ENCODE measurements at regions not wholly inside any gene's neighbourhood (a gene's known extent, or its start where the extent isn't known, plus 50 kb on each side); places are given as distances from the start of the nearest gene placed in this dataset.

- Histone ChIP-seq H3K4me1 (replicated peaks) (no peaks in the 10 kb centered on the region), H3K36me3 (no peaks in the 10 kb centered on the region), H3K4me3 (no peak overlapping the region), H3K27me3 (replicated peaks) (no peaks in the 10 kb centered on the region), H3K27ac (no peak overlapping the region), H3K9me3 (replicated peaks) (no peaks in the 10 kb centered on the region)
- DNase-seq (ENCODE audit: low read depth in 1 of 2, low spot score in 2 of 2): peak in 1 of 2 experiments; percentile 20
Observed at GRCh38 chr5:6193310-6193709, 185.0 kb downstream of the MED10 start.

- no peak overlapping the region for H3K4me3 ChIP-seq
- DNase-seq (ENCODE audit: low read depth in 1 of 2, low spot score in 2 of 2): peak in 1 of 2 experiments; percentile 32
- no peaks in the 10 kb centered on the region for H3K9me3 ChIP-seq (replicated peaks)
Observed at GRCh38 chr5:6190838-6191237, 187.5 kb downstream of the MED10 start.

GRCh38 chr5:6188976-6189375 is 189.4 kb downstream of the MED10 start:
- no peaks in the 10 kb centered on the region for H3K27me3 ChIP-seq (replicated peaks)
- no peaks in the 10 kb centered on the region for H3K9me3 ChIP-seq (replicated peaks)
- H3K4me3 ChIP-seq: no peak overlapping the region
- no peak for DNase-seq (ENCODE audit: low read depth in 1 of 2, low spot score in 2 of 2)
- H3K36me3 ChIP-seq: no peaks in the 10 kb centered on the region
- H3K27ac ChIP-seq: no peak overlapping the region
- no peaks in the 10 kb centered on the region for H3K4me1 ChIP-seq (replicated peaks)

More at GRCh38 chr5:6190838-6191237, 187.5 kb downstream of the MED10 start:
- no peaks in the 10 kb centered on the region for H3K4me1 ChIP-seq (replicated peaks)
- no peaks in the 10 kb centered on the region for H3K27me3 ChIP-seq (replicated peaks)
- no peak overlapping the region for H3K27ac ChIP-seq
- no peaks in the 10 kb centered on the region for H3K36me3 ChIP-seq

- no peak overlapping the region for H3K4me3 ChIP-seq
- no peaks in the 10 kb centered on the region for H3K27me3 ChIP-seq (replicated peaks)
- no peaks in the 10 kb centered on the region for H3K36me3 ChIP-seq
- H3K9me3 ChIP-seq (replicated peaks): peaks cover 1% of the 10 kb centered on the region; the same call in 1 of the 2 replicates
- DNase-seq (ENCODE audit: low read depth in 1 of 2, low spot score in 2 of 2): no peak
- no peaks in the 10 kb centered on the region for H3K4me1 ChIP-seq (replicated peaks)
- H3K27ac ChIP-seq: no peak overlapping the region
Observed at GRCh38 chr5:6188344-6188743, 190.0 kb downstream of the MED10 start.

GRCh38 chr5:6187501-6187900 is 190.8 kb downstream of the MED10 start:
- no peaks in the 10 kb centered on the region for H3K4me1 ChIP-seq (replicated peaks)
- peaks cover 2% of the 10 kb centered on the region; the same call in 1 of the 2 replicates for H3K9me3 ChIP-seq (replicated peaks)
- no peak overlapping the region for H3K27ac ChIP-seq
- H3K4me3 ChIP-seq: no peak overlapping the region
- H3K36me3 ChIP-seq: no peaks in the 10 kb centered on the region
- DNase-seq (ENCODE audit: low read depth in 1 of 2, low spot score in 2 of 2): no peak
- H3K27me3 ChIP-seq (replicated peaks): no peaks in the 10 kb centered on the region

GRCh38 chr5:6185574-6185973 is 192.8 kb downstream of the MED10 start:
- no peaks in the 10 kb centered on the region for H3K4me1 ChIP-seq (replicated peaks)
- H3K36me3 ChIP-seq: no peaks in the 10 kb centered on the region
- no peak for DNase-seq (ENCODE audit: low read depth in 1 of 2, low spot score in 2 of 2)
- no peaks in the 10 kb centered on the region for H3K27me3 ChIP-seq (replicated peaks)
- peaks cover 2% of the 10 kb centered on the region; the same call in 1 of the 2 replicates for H3K9me3 ChIP-seq (replicated peaks)
- H3K4me3 ChIP-seq: no peak overlapping the region
- H3K27ac ChIP-seq: no peak overlapping the region

GRCh38 chr5:6184481-6184880 is 193.9 kb downstream of the MED10 start:
- peaks cover 2% of the 10 kb centered on the region; the same call in 1 of the 2 replicates for H3K9me3 ChIP-seq (replicated peaks)

GRCh38 chr5:6183391-6184390 is 194.7 kb downstream of the MED10 start:
- Histone ChIP-seq H3K4me3 (no peak overlapping the region), H3K27me3 (replicated peaks) (no peaks in the 10 kb centered on the region), H3K36me3 (no peaks in the 10 kb centered on the region), H3K27ac (no peak overlapping the region), H3K9me3 (replicated peaks) (peaks cover 2% of the 10 kb centered on the region; the same call in 1 of the 2 replicates), H3K4me1 (replicated peaks) (no peaks in the 10 kb centered on the region)
- no peak for DNase-seq (ENCODE audit: low read depth in 1 of 2, low spot score in 2 of 2)

More at GRCh38 chr5:6184481-6184880, 193.9 kb downstream of the MED10 start:
- H3K27ac ChIP-seq: no peak overlapping the region
- no peaks in the 10 kb centered on the region for H3K27me3 ChIP-seq (replicated peaks)
- no peak for DNase-seq (ENCODE audit: low read depth in 1 of 2, low spot score in 2 of 2)
- H3K4me1 ChIP-seq (replicated peaks): no peaks in the 10 kb centered on the region
- H3K4me3 ChIP-seq: no peak overlapping the region
- H3K36me3 ChIP-seq: no peaks in the 10 kb centered on the region

GRCh38 chr5:6182271-6182815 is 196.0 kb downstream of the MED10 start:
- Histone ChIP-seq H3K4me1 (replicated peaks) (no peaks in the 10 kb centered on the region), H3K36me3 (no peaks in the 10 kb centered on the region), H3K27ac (no peak overlapping the region), H3K27me3 (replicated peaks) (no peaks in the 10 kb centered on the region), H3K4me3 (no peak overlapping the region), H3K9me3 (replicated peaks) (peaks cover 2% of the 10 kb centered on the region; the same call in 1 of the 2 replicates)
- DNase-seq (ENCODE audit: low read depth in 1 of 2, low spot score in 2 of 2): no peak

- Histone ChIP-seq H3K9me3 (replicated peaks) (peaks cover 2% of the 10 kb centered on the region; the same call in 1 of the 2 replicates), H3K27ac (no peak overlapping the region), H3K4me1 (replicated peaks) (no peaks in the 10 kb centered on the region), H3K36me3 (no peaks in the 10 kb centered on the region), H3K4me3 (no peak overlapping the region), H3K27me3 (replicated peaks) (no peaks in the 10 kb centered on the region)
- no peak for DNase-seq (ENCODE audit: low read depth in 1 of 2, low spot score in 2 of 2)
Observed at GRCh38 chr5:6181871-6182270, 196.5 kb downstream of the MED10 start.

GRCh38 chr5:6181147-6181729 is 197.1 kb downstream of the MED10 start:
- no peaks in the 10 kb centered on the region for H3K27me3 ChIP-seq (replicated peaks)
- H3K4me3 ChIP-seq: no peak overlapping the region
- H3K4me1 ChIP-seq (replicated peaks): no peaks in the 10 kb centered on the region
- peaks cover 2% of the 10 kb centered on the region; the same call in 1 of the 2 replicates for H3K9me3 ChIP-seq (replicated peaks)
- no peak overlapping the region for H3K27ac ChIP-seq
- DNase-seq (ENCODE audit: low read depth in 1 of 2, low spot score in 2 of 2): no peak
- no peaks in the 10 kb centered on the region for H3K36me3 ChIP-seq

- no peak for DNase-seq (ENCODE audit: low read depth in 1 of 2, low spot score in 2 of 2)
- Histone ChIP-seq H3K4me3 (no peak overlapping the region), H3K36me3 (no peaks in the 10 kb centered on the region), H3K27ac (no peak overlapping the region), H3K4me1 (replicated peaks) (no peaks in the 10 kb centered on the region), H3K27me3 (replicated peaks) (no peaks in the 10 kb centered on the region), H3K9me3 (replicated peaks) (peaks cover 2% of the 10 kb centered on the region; the same call in 1 of the 2 replicates)
Observed at GRCh38 chr5:6180231-6180872, 198.0 kb downstream of the MED10 start.

GRCh38 chr5:6178846-6179532 is 199.4 kb downstream of the MED10 start:
- H3K4me3 ChIP-seq: no peak overlapping the region
- H3K36me3 ChIP-seq: no peaks in the 10 kb centered on the region
- no peak overlapping the region for H3K27ac ChIP-seq
- DNase-seq (ENCODE audit: low read depth in 1 of 2, low spot score in 2 of 2): no peak
- no peaks in the 10 kb centered on the region for H3K4me1 ChIP-seq (replicated peaks)
- H3K27me3 ChIP-seq (replicated peaks): no peaks in the 10 kb centered on the region
- H3K9me3 ChIP-seq (replicated peaks): peaks cover 2% of the 10 kb centered on the region; the same call in 1 of the 2 replicates

All from SJSA1 (cell line).